Fibroblast of mammary gland (primary cell): ENCODE measurements at regions not wholly inside any gene's neighbourhood (a gene's known extent, or its start where the extent isn't known, plus 50 kb on each side); places are given as distances from the start of the nearest gene placed in this dataset.
"Not testable (repeated sequence)": the region's sequence is repeated elsewhere in the genome, so short reads cannot be mapped to it uniquely, and the experiment has no call there.

Experiments used
- DNase-seq: peaks from one replicate; pipeline ENCODE4 v3.0.0-alpha.2; 2010; ENCODE audit warnings: low read depth
- H3K4me3 ChIP-seq: 2 replicates; pipeline ENCODE4 v1.5.1; 2011; ENCODE audit warnings: low read depth, mild to moderate bottlenecking, low read length, moderate library complexity; ENCODE audit not compliant: control insufficient read depth
- TF ChIP-seq, protein P1 (sequence below): conservative IDR thresholded peaks from 2 replicates; pipeline ENCODE4 v1.5.1; 2011; ENCODE audit warnings: low read depth, low read length, inconsistent platforms; ENCODE audit not compliant: control insufficient read depth, insufficient read depth

- no peak for DNase-seq
- no peak overlapping the region for H3K4me3 ChIP-seq
- TF ChIP-seq, protein P1, sequence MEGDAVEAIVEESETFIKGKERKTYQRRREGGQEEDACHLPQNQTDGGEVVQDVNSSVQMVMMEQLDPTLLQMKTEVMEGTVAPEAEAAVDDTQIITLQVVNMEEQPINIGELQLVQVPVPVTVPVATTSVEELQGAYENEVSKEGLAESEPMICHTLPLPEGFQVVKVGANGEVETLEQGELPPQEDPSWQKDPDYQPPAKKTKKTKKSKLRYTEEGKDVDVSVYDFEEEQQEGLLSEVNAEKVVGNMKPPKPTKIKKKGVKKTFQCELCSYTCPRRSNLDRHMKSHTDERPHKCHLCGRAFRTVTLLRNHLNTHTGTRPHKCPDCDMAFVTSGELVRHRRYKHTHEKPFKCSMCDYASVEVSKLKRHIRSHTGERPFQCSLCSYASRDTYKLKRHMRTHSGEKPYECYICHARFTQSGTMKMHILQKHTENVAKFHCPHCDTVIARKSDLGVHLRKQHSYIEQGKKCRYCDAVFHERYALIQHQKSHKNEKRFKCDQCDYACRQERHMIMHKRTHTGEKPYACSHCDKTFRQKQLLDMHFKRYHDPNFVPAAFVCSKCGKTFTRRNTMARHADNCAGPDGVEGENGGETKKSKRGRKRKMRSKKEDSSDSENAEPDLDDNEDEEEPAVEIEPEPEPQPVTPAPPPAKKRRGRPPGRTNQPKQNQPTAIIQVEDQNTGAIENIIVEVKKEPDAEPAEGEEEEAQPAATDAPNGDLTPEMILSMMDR, result no peak
Measured at GRCh38 chr11:114949614-114950351, 271.5 kb downstream of the NXPE2 start.

DNA sequence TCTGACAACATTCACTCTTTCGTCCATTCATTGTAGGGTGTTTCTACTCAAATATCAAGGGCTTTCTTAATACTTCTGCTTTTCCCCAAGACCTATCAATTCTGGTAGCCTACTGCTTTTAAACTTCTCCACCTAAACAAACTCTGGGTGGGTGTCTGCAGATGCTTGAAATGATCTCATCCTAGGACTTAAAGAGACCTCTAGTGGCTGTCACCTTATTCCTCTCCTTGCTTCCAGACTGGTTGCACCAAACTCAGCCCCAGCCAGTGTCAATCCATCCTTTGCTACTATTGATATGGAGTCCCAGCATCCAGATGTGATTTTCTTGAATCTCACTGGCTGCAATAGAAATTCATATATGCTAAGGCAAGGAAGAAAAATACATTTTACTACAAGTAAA, 274.7 kb downstream of the NXPE2 start:
- H3K4me3 ChIP-seq, result no peak overlapping the region
- DNase-seq, result no peak
- TF ChIP-seq, protein P1, result no peak

DNA sequence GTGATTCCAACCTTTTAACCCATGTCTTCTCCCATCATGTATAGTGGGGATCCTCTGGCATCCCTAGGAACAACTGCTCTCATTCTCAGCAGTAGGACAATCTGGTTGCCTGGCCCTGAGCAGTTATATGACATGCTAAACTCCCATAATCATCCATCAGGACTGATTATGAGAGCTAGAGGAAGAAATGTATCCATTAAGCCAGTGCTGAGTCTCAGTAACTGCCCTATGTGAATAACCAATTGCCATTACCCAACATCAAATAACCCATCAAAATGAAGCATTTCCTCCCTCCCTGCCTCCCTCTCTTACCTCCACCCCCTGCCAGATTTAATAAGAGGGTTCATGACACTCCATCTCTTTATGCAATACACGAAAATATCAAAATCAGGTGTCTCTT, 277.6 kb downstream of the NXPE2 start:
- TF ChIP-seq, protein P1, result no peak
- no peak for DNase-seq
- H3K4me3 ChIP-seq, result no peak overlapping the region

GRCh38 chr11:114956566-114956965, 278.2 kb downstream of the NXPE2 start:
- no peak overlapping the region for H3K4me3 ChIP-seq
- DNase-seq, result no peak
- TF ChIP-seq, protein P1, result no peak

DNA sequence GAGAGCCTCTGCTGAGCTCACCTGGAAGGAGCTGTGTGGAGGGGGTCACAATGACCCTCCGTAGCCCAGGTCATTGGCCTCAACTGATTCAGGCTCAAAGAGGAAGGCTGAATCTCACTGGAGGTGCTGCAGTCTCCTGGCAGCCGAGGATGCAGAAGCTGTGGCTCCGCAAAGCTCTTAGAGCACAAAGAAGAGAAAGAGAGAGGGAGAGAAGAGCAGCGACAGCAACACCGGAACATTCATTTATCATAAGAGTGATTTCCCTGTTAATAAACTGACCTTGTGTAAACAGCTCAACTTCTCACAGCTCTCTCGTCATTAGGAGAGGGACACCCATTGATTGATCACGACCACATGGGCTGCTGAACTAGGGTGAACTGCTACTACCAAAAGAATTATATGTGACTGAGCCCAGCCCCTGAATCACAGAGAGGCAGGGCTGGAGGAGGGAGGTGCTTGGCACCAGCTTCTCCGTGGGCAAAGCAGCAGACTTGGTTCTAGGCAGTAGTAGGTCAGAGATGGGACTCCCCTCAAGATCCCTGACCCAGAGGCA, 281.7 kb downstream of the NXPE2 start:
- no peak overlapping the region for H3K4me3 ChIP-seq
- no peak for DNase-seq
- TF ChIP-seq, protein P1, result no peak

GRCh38 chr11:114960819-114961218, 282.5 kb downstream of the NXPE2 start:
- H3K4me3 ChIP-seq, DNase-seq: not testable (repeated sequence)

GRCh38 chr11:114964676-114965214, 286.4 kb downstream of the NXPE2 start:
- DNase-seq, result no peak
- H3K4me3 ChIP-seq, result no peak overlapping the region
- TF ChIP-seq, protein P1, result no peak
